Caco-2 (cell line): ENCODE measurements at regions not wholly inside any gene's neighbourhood (a gene's known extent, or its start where the extent isn't known, plus 50 kb on each side); places are given as distances from the start of the nearest gene placed in this dataset.
"Not testable (repeated sequence)": the region's sequence is repeated elsewhere in the genome, so short reads cannot be mapped to it uniquely, and the experiment has no call there.

Source experiments
- BruUV-seq: library from RNA; stranded (reverse); fragments of 400-500 nt; replicated peaks from 2 replicates; lab custom pipeline; 2021; lab: Mats Ljungman, UMichigan
- CTCF ChIA-PET: fragments of 300-600 bp; sonication (Branson Sonifier 250); formaldehyde crosslinking; loops from one replicate; lab custom pipeline; 2022; ENCODE audit warnings: antibody characterized with exemption; lab: Charles Lee
- POLR2A ChIA-PET: fragments of 300-600 bp; sonication (Branson Sonifier 250); formaldehyde crosslinking; loops from one replicate; lab custom pipeline; 2022; ENCODE audit warnings: antibody characterized with exemption; lab: Charles Lee
- DNase-seq, 2 experiments: peaks; one replicate each; pipeline versions ENCODE4 v3.0.0 to v3.0.0-alpha.2; 2020 to 2022
- H3K27me3 ChIP-seq: replicated peaks from 2 replicates; pipeline ENCODE4 v1.6.0; 2011; ENCODE audit warnings: low read length; ENCODE audit not compliant: control insufficient read depth, insufficient read depth
- H3K36me3 ChIP-seq: 2 replicates; pipeline ENCODE4 v1.5.1; 2011; ENCODE audit warnings: low read length; ENCODE audit not compliant: control insufficient read depth, insufficient read depth
- H3K4me1 ChIP-seq: fragments of 250-450 bp; sonication (Bioruptor Pico); 2 replicates; pipeline ENCODE4 v1.5.1; 2020; ENCODE audit warnings: mild to moderate bottlenecking
- H3K4me3 ChIP-seq: 2 replicates; pipeline ENCODE4 v1.5.1; 2011; ENCODE audit warnings: low read depth, mild to moderate bottlenecking, control low read depth, low read length
- H3K9me3 ChIP-seq: fragments of 250-450 bp; sonication (Bioruptor Pico); 2 replicates; pipeline ENCODE4 v1.5.1; 2020; ENCODE audit warnings: mild to moderate bottlenecking, moderate library complexity
- H3K27ac Mint-ChIP-seq: one replicate; pipeline ENCODE4 v1.8.0; 2022; ENCODE audit warnings: mixed read lengths; ENCODE audit not compliant: unreplicated experiment
- H3K27me3 Mint-ChIP-seq: one replicate; pipeline ENCODE4 v1.8.0; 2022; ENCODE audit warnings: mixed read lengths; ENCODE audit not compliant: insufficient read depth, unreplicated experiment
- H3K36me3 Mint-ChIP-seq: one replicate; pipeline ENCODE4 v1.8.0; 2022; ENCODE audit warnings: mild to moderate bottlenecking, mixed read lengths; ENCODE audit not compliant: insufficient read depth, unreplicated experiment
- H3K4me1 Mint-ChIP-seq: one replicate; pipeline ENCODE4 v1.8.0; 2022; ENCODE audit warnings: low read depth, mixed read lengths; ENCODE audit not compliant: unreplicated experiment
- H3K4me3 Mint-ChIP-seq: one replicate; pipeline ENCODE4 v1.8.0; 2022; ENCODE audit warnings: mild to moderate bottlenecking, moderate library complexity, mixed read lengths; ENCODE audit not compliant: unreplicated experiment
- H3K9me3 Mint-ChIP-seq: one replicate; pipeline ENCODE4 v1.8.0; 2022; ENCODE audit warnings: mixed read lengths; ENCODE audit not compliant: unreplicated experiment
- intact Hi-C: fragments of 100-400 bp; cut with micrococcal nuclease; formaldehyde crosslinking; loops from one replicate; pipeline ENCODE4 v1.10.0; 2022; ENCODE audit not compliant: unreplicated experiment
- TF ChIP-seq, protein P1 (sequence below), 2 experiments: fragments of 200-600 bp in 1 of 2; IDR thresholded peaks; 1 replicate in 1 of 2; 2 replicates in 1 of 2; pipeline versions ENCODE4 v1.5.1 to v1.8.0; 2011 to 2022; ENCODE audit warnings: antibody characterized with exemption in 1 of 2, control low read depth in 1 of 2, inconsistent platforms in 1 of 2, low read depth in 1 of 2, low read length in 1 of 2, mild to moderate bottlenecking in 1 of 2, moderate library complexity in 1 of 2; ENCODE audit not compliant: insufficient read depth in 1 of 2, severe bottlenecking in 1 of 2, unreplicated experiment in 1 of 2

- H3K9me3 ChIP-seq, result no peaks in the 10 kb centered on the region
- Mint-ChIP-seq H3K36me3 (no peaks in the 10 kb centered on the region), H3K27me3 (peaks cover 26% of the 10 kb centered on the region), H3K4me1 (no peaks in the 10 kb centered on the region), H3K27ac (no peak overlapping the region), H3K4me3 (no peak overlapping the region), H3K9me3 (no peaks in the 10 kb centered on the region)
- ChIA-PET POLR2A (no interaction called here), CTCF (no interaction called here)
- intact Hi-C loops, result no loop called here
- no peaks in the 10 kb centered on the region; the same call in 1 of the 2 replicates for H3K27me3 ChIP-seq
- TF ChIP-seq, protein P1, sequence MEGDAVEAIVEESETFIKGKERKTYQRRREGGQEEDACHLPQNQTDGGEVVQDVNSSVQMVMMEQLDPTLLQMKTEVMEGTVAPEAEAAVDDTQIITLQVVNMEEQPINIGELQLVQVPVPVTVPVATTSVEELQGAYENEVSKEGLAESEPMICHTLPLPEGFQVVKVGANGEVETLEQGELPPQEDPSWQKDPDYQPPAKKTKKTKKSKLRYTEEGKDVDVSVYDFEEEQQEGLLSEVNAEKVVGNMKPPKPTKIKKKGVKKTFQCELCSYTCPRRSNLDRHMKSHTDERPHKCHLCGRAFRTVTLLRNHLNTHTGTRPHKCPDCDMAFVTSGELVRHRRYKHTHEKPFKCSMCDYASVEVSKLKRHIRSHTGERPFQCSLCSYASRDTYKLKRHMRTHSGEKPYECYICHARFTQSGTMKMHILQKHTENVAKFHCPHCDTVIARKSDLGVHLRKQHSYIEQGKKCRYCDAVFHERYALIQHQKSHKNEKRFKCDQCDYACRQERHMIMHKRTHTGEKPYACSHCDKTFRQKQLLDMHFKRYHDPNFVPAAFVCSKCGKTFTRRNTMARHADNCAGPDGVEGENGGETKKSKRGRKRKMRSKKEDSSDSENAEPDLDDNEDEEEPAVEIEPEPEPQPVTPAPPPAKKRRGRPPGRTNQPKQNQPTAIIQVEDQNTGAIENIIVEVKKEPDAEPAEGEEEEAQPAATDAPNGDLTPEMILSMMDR (IDR thresholded peaks at IDR 0.05; ENCODE audit: insufficient read depth in 1 of 2, low read depth in 1 of 2, low read length in 1 of 2, severe bottlenecking in 1 of 2, unreplicated experiment in 1 of 2), result no peak
- DNase-seq, result no peak
- no peaks in the 10 kb centered on the region for H3K4me1 ChIP-seq
- no TSS peak for BruUV-seq
- H3K36me3 ChIP-seq, result no peaks in the 10 kb centered on the region
- H3K4me3 ChIP-seq, result no peak overlapping the region
Measured at GRCh38 chr9:34773955-34774354, 64.0 kb upstream of the CCL21 start.

DNA sequence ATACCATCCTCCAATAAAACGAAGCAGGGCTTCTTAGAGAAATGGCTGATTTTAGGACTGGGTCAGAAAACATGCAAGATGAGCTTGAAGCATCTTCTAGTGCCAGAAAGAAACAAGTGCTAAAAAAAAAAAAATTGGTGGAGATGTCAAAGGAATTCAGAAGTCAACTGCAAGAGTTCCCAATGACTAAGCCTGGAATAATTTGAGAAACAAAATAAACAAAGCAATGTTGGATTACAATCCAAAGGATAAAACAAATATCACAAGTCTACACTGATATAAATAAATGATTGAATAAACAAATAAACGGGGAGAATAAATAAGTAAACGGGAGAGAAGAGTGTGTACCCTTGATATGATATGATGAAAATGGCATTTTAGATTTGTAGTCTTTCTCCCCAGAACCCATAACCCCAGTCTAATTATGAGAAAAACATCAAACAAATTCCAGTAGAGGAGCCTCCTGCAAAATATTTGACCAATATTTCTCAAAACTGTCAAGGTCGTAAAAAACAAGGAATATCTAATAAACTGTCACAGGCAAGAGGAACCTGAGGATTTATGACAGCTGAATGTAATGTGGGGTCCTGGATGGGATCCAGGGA is 63.5 kb upstream of the CCL21 start:
- no peak overlapping the region for H3K4me3 Mint-ChIP-seq
- intact Hi-C loops, result no loop called here
- no peaks in the 10 kb centered on the region for H3K9me3 Mint-ChIP-seq
- no peaks in the 10 kb centered on the region for H3K36me3 Mint-ChIP-seq
- peaks cover 23% of the 10 kb centered on the region for H3K27me3 Mint-ChIP-seq
- no TSS peak for BruUV-seq
- DNase-seq, result no peak
- H3K4me3 ChIP-seq, result no peak overlapping the region
- H3K27ac Mint-ChIP-seq, result no peak overlapping the region
- TF ChIP-seq, protein P1 (IDR thresholded peaks at IDR 0.05; ENCODE audit: insufficient read depth in 1 of 2, low read depth in 1 of 2, low read length in 1 of 2, severe bottlenecking in 1 of 2, unreplicated experiment in 1 of 2), result no peak
- no peaks in the 10 kb centered on the region for H3K4me1 ChIP-seq
- no peaks in the 10 kb centered on the region; the same call in 1 of the 2 replicates for H3K27me3 ChIP-seq
- H3K4me1 Mint-ChIP-seq, result no peaks in the 10 kb centered on the region
- no peaks in the 10 kb centered on the region for H3K9me3 ChIP-seq
- H3K36me3 ChIP-seq, result no peaks in the 10 kb centered on the region
- POLR2A ChIA-PET, result no interaction called here
- CTCF ChIA-PET, result no interaction called here

GRCh38 chr9:34771007-34771406 is 61.1 kb upstream of the CCL21 start:
- H3K27me3 Mint-ChIP-seq, result peaks cover 21% of the 10 kb centered on the region
- no peaks in the 10 kb centered on the region for H3K9me3 Mint-ChIP-seq
- no peaks in the 10 kb centered on the region for H3K36me3 ChIP-seq
- H3K27me3 ChIP-seq, result no peaks in the 10 kb centered on the region
- H3K4me3 Mint-ChIP-seq, result no peak overlapping the region
- H3K9me3 ChIP-seq, result no peaks in the 10 kb centered on the region
- H3K36me3 Mint-ChIP-seq, result no peaks in the 10 kb centered on the region
- H3K27ac Mint-ChIP-seq, result no peak overlapping the region
- POLR2A ChIA-PET, result no interaction called here
- intact Hi-C loops, result no loop called here
- no peaks in the 10 kb centered on the region for H3K4me1 Mint-ChIP-seq
- no peaks in the 10 kb centered on the region for H3K4me1 ChIP-seq
- TF ChIP-seq, protein P1 (IDR thresholded peaks at IDR 0.05; ENCODE audit: insufficient read depth in 1 of 2, low read depth in 1 of 2, low read length in 1 of 2, severe bottlenecking in 1 of 2, unreplicated experiment in 1 of 2), result no peak
- no TSS peak for BruUV-seq
- H3K4me3 ChIP-seq, result no peak overlapping the region
- no peak for DNase-seq
- CTCF ChIA-PET, result no interaction called here

DNA sequence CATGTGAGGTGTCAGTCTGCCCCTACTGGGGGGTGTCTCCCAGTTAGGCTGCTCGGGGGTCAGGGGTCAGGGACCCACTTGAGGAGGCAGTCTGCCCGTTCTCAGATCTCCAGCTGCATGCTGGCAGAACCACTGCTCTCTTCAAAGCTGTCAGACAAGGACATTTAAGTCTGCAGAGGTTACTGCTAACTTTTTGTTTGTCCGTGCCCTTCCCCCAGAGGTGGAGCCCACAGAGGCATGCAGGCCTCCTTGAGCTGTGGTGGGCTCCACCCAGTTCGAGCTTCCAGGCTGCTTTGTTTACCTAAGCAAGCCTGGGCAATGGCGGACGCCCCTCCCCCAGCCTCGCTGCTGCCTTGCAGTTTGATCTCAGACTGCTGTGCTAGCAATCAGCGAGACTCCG is 57.2 kb upstream of the CCL21 start:
- H3K36me3 Mint-ChIP-seq, H3K36me3 ChIP-seq, H3K4me1 Mint-ChIP-seq, H3K27me3 ChIP-seq, H3K4me3 ChIP-seq, POLR2A ChIA-PET, H3K9me3 ChIP-seq, intact Hi-C loops, H3K4me1 ChIP-seq, BruUV-seq, H3K4me3 Mint-ChIP-seq, H3K9me3 Mint-ChIP-seq, DNase-seq, H3K27ac Mint-ChIP-seq, CTCF ChIA-PET: not testable (repeated sequence)
- H3K27me3 Mint-ChIP-seq, result peaks cover 11% of the 10 kb centered on the region
